GM11168 (cell line): ENCODE measurements at regions not wholly inside any gene's neighbourhood (a gene's known extent, or its start where the extent isn't known, plus 50 kb on each side); places are given as distances from the start of the nearest gene placed in this dataset.
"Not testable (repeated sequence)": the region's sequence is repeated elsewhere in the genome, so short reads cannot be mapped to it uniquely, and the experiment has no call there.

Source experiments
- in situ Hi-C: fragments of 300-500 bp; cut with MboI; formaldehyde crosslinking; loops from one replicate; pipeline ENCODE4 v1.12.0; 2022; ENCODE audit warnings: low sequenced_read_pairs; ENCODE audit not compliant: unreplicated experiment

- in situ Hi-C loops, result no loop called here
Measured at GRCh38 chr18:30271716-30272115, 770.8 kb downstream of the DSC3 start.

GRCh38 chr18:30265190-30265589 is 777.4 kb downstream of the DSC3 start:
- in situ Hi-C loops, result no loop called here

GRCh38 chr18:30254331-30254730 is 788.2 kb downstream of the DSC3 start:
- in situ Hi-C loops, result no loop called here

GRCh38 chr18:30248056-30248455 is 794.5 kb downstream of the DSC3 start:
- in situ Hi-C loops, result no loop called here

- in situ Hi-C loops, result no loop called here
Measured at GRCh38 chr18:30245766-30246455, 796.6 kb downstream of the DSC3 start.

GRCh38 chr18:30234755-30235154 is 807.8 kb downstream of the DSC3 start:
- in situ Hi-C loops, result no loop called here

GRCh38 chr18:30211112-30211511 is 831.4 kb downstream of the DSC3 start:
- in situ Hi-C loops, result no loop called here

- in situ Hi-C loops, result no loop called here
Measured at GRCh38 chr18:30208546-30208945, 834.0 kb downstream of the DSC3 start.

GRCh38 chr18:30192216-30192615 is 850.3 kb downstream of the DSC3 start:
- in situ Hi-C loops, result no loop called here

- in situ Hi-C loops, result no loop called here
Measured at GRCh38 chr18:30186245-30186644, 856.3 kb downstream of the DSC3 start.

GRCh38 chr18:30177056-30177455 is 865.5 kb downstream of the DSC3 start:
- in situ Hi-C loops, result no loop called here

- in situ Hi-C loops, result no loop called here
Measured at GRCh38 chr18:30175621-30176225, 866.8 kb downstream of the DSC3 start.

- in situ Hi-C loops, result no loop called here
Measured at GRCh38 chr18:30175061-30175574, 867.4 kb downstream of the DSC3 start.

- in situ Hi-C loops, result no loop called here
Measured at GRCh38 chr18:30163573-30163972, 879.0 kb downstream of the DSC3 start.

- in situ Hi-C loops, result no loop called here
Measured at GRCh38 chr18:30160124-30160523, 882.4 kb downstream of the DSC3 start.

- in situ Hi-C loops, result no loop called here
Measured at GRCh38 chr18:30150586-30151250, 891.8 kb downstream of the DSC3 start.

GRCh38 chr18:30149585-30149984 is 893.0 kb downstream of the DSC3 start:
- in situ Hi-C loops, result no loop called here

- in situ Hi-C loops, result no loop called here
Measured at GRCh38 chr18:30142870-30143269, 899.7 kb downstream of the DSC3 start.

GRCh38 chr18:30142248-30142647 is 900.3 kb downstream of the DSC3 start:
- in situ Hi-C loops, result no loop called here

GRCh38 chr18:30141506-30141905 is 901.0 kb downstream of the DSC3 start:
- in situ Hi-C loops, result not testable (repeated sequence)

GRCh38 chr18:30139631-30140287 is 902.8 kb downstream of the DSC3 start:
- in situ Hi-C loops, result no loop called here
